Fibroblast of lung (primary cell): ENCODE measurements at regions not wholly inside any gene's neighbourhood (a gene's known extent, or its start where the extent isn't known, plus 50 kb on each side); places are given as distances from the start of the nearest gene placed in this dataset.

Source experiments
- DNase-seq, 2 donors: peaks; one replicate each; pipeline versions ENCODE4 v3.0.0 to v3.0.0-alpha.2; 2010; ENCODE audit warnings: low read depth in 2 of 2
- H2AFZ ChIP-seq: 2 replicates; pipeline ENCODE4 v1.5.1; 2012; ENCODE audit warnings: low read length, control low read depth, inconsistent platforms
- H3K27ac ChIP-seq: 2 replicates; pipeline ENCODE4 v1.5.1; 2011; ENCODE audit warnings: low read length, control low read depth; ENCODE audit not compliant: insufficient read depth
- H3K27me3 ChIP-seq: 2 replicates; pipeline ENCODE4 v1.5.1; 2011; ENCODE audit warnings: mild to moderate bottlenecking, low read length; ENCODE audit not compliant: control insufficient read depth, insufficient read depth
- H3K36me3 ChIP-seq: 2 replicates; pipeline ENCODE4 v1.5.1; 2011; ENCODE audit warnings: low read length; ENCODE audit not compliant: control insufficient read depth, insufficient read depth
- H3K4me1 ChIP-seq: 2 replicates; pipeline ENCODE4 v1.5.1; 2011; ENCODE audit warnings: low read length; ENCODE audit not compliant: control insufficient read depth, insufficient read depth; ENCODE audit errors: extremely low read depth
- H3K4me2 ChIP-seq: 2 replicates; pipeline ENCODE4 v1.5.1; 2011; ENCODE audit warnings: low read length, control low read depth; ENCODE audit not compliant: insufficient read depth; ENCODE audit errors: extremely low read depth
- H3K4me3 ChIP-seq, 4 experiments: fragments of 200-600 bp in 1 of 4; sonication (generic) in 1 of 4; replicated peaks in 1 of 4; 2 replicates each; pipeline ENCODE4 v1.5.1; 2011 to 2016; ENCODE audit warnings: low read length in 4 of 4, low read depth in 3 of 4, mild to moderate bottlenecking in 3 of 4, control low read depth in 2 of 4, inconsistent platforms in 1 of 4, mixed read lengths in 1 of 4; ENCODE audit not compliant: insufficient read depth in 1 of 4; ENCODE audit errors: control extremely low read depth in 1 of 4
- H3K79me2 ChIP-seq: 2 replicates; pipeline ENCODE4 v1.5.1; 2012; ENCODE audit warnings: mild to moderate bottlenecking, low read length, inconsistent platforms; ENCODE audit not compliant: control insufficient read depth, insufficient read depth
- H3K9ac ChIP-seq: 2 replicates; pipeline ENCODE4 v1.5.1; 2011; ENCODE audit warnings: mild to moderate bottlenecking, low read length, control low read depth; ENCODE audit not compliant: insufficient read depth
- H3K9me3 ChIP-seq: 2 replicates; pipeline ENCODE4 v1.5.1; 2012; ENCODE audit warnings: low read depth, low read length; ENCODE audit not compliant: control insufficient read depth, insufficient read depth
- H4K20me1 ChIP-seq: 2 replicates; pipeline ENCODE4 v1.5.1; 2011; ENCODE audit warnings: low read length; ENCODE audit not compliant: control insufficient read depth, insufficient read depth; ENCODE audit errors: extremely low read depth
- CTCF ChIP-seq, 2 donors: IDR thresholded peaks in 1 of 2; conservative IDR thresholded peaks in 1 of 2; 1 replicate in 1 of 2; 2 replicates in 1 of 2; pipeline ENCODE4 v1.5.1; 2011 to 2012; ENCODE audit warnings: low read length in 2 of 2, control low read depth in 1 of 2, inconsistent platforms in 1 of 2, low read depth in 1 of 2, mild to moderate bottlenecking in 1 of 2
- EZH2 ChIP-seq: IDR thresholded peaks from 2 replicates; pipeline ENCODE4 v1.5.1; 2012; ENCODE audit warnings: low read length, control low read depth, mild to moderate bottlenecking; ENCODE audit errors: missing control alignments

- H2AFZ ChIP-seq, result no peak overlapping the region
- no peak overlapping the region for H3K9ac ChIP-seq
- H4K20me1 ChIP-seq, result no peaks in the 10 kb centered on the region
- H3K9me3 ChIP-seq, result no peaks in the 10 kb centered on the region
- H3K27ac ChIP-seq, result no peak overlapping the region
- no peak overlapping the region for H3K4me3 ChIP-seq
- no peak for DNase-seq
- H3K4me2 ChIP-seq, result no peak overlapping the region
- H3K4me1 ChIP-seq, result peaks cover 12% of the 10 kb centered on the region
- peaks cover 87% of the 10 kb centered on the region for H3K79me2 ChIP-seq
- no peaks in the 10 kb centered on the region for H3K27me3 ChIP-seq
- TF ChIP-seq EZH2 (no peak), CTCF (conservative IDR thresholded peaks at IDR 0.05 in 1 of 2, IDR thresholded peaks at IDR 0.05 in 1 of 2; ENCODE audit: low read depth in 1 of 2, low read length in 2 of 2) (no peak)
- no peaks in the 10 kb centered on the region for H3K36me3 ChIP-seq
These were observed 83.5 kb downstream of the NDUFS5 start for GRCh38 chr1:39109644-39110043.

- H3K36me3 ChIP-seq, result no peaks in the 10 kb centered on the region
- H2AFZ ChIP-seq, result no peak overlapping the region
- peaks cover 92% of the 10 kb centered on the region for H3K79me2 ChIP-seq
- H4K20me1 ChIP-seq, result no peaks in the 10 kb centered on the region
- H3K4me3 ChIP-seq, result peak overlapping the region in 1 of 4 experiments; percentile 9
- H3K27me3 ChIP-seq, result no peaks in the 10 kb centered on the region
- no peak overlapping the region for H3K9ac ChIP-seq
- peak overlapping the region; percentile 79 for H3K27ac ChIP-seq
- no peak for TF ChIP-seq EZH2
- TF ChIP-seq CTCF (conservative IDR thresholded peaks at IDR 0.05 in 1 of 2, IDR thresholded peaks at IDR 0.05 in 1 of 2; ENCODE audit: low read depth in 1 of 2, low read length in 2 of 2), result no peak
- H3K4me2 ChIP-seq, result peak overlapping the region; percentile 49
- DNase-seq, result peak; percentile 84 to 93
- no peaks in the 10 kb centered on the region for H3K9me3 ChIP-seq
- H3K4me1 ChIP-seq, result peaks cover 19% of the 10 kb centered on the region
These were observed 84.2 kb downstream of the NDUFS5 start for GRCh38 chr1:39110325-39110851.

GRCh38 chr1:39110882-39111281 lies 84.7 kb downstream of the NDUFS5 start:
- Histone ChIP-seq H3K4me1 (peaks cover 20% of the 10 kb centered on the region), H3K27ac (peak overlapping the region; percentile 79), H4K20me1 (no peaks in the 10 kb centered on the region), H3K79me2 (peaks cover 92% of the 10 kb centered on the region), H3K9me3 (no peaks in the 10 kb centered on the region), H3K4me2 (peak overlapping the region; percentile 49), H3K36me3 (no peaks in the 10 kb centered on the region), H3K4me3 (no peak overlapping the region), H2AFZ (no peak overlapping the region), H3K27me3 (no peaks in the 10 kb centered on the region), H3K9ac (no peak overlapping the region)
- DNase-seq, result peak; percentile 55 to 82
- TF ChIP-seq CTCF (conservative IDR thresholded peaks at IDR 0.05 in 1 of 2, IDR thresholded peaks at IDR 0.05 in 1 of 2; ENCODE audit: low read depth in 1 of 2, low read length in 2 of 2), result no peak
- no peak for TF ChIP-seq EZH2
